Skeletal muscle satellite cell (primary cell): ENCODE measurements at regions not wholly inside any gene's neighbourhood (a gene's known extent, or its start where the extent isn't known, plus 50 kb on each side); places are given as distances from the start of the nearest gene placed in this dataset.

Experiments used
- H3K27me3 ChIP-seq: 2 replicates; pipeline ENCODE4 v1.7.0; 2013; ENCODE audit warnings: low read length; ENCODE audit not compliant: control insufficient read depth, insufficient read depth
- H3K36me3 ChIP-seq: 2 replicates; pipeline ENCODE4 v1.7.0; 2013; ENCODE audit warnings: mild to moderate bottlenecking, control low read depth, low read length; ENCODE audit not compliant: insufficient read depth
- H3K4me1 ChIP-seq: 2 replicates; pipeline ENCODE4 v1.7.0; 2013; ENCODE audit warnings: low read length; ENCODE audit not compliant: control insufficient read depth, insufficient read depth
- H3K4me2 ChIP-seq: 2 replicates; pipeline ENCODE4 v1.7.0; 2013; ENCODE audit warnings: mild to moderate bottlenecking, low read length
- H3K4me3 ChIP-seq: 2 replicates; pipeline ENCODE4 v1.7.0; 2013; ENCODE audit warnings: low read length
- H3K9ac ChIP-seq: 2 replicates; pipeline ENCODE4 v1.7.0; 2013; ENCODE audit warnings: mild to moderate bottlenecking, low read depth, low read length, moderate library complexity
- H3K9me3 ChIP-seq: replicated peaks from 2 replicates; pipeline ENCODE4 v1.7.0; 2013; ENCODE audit warnings: mild to moderate bottlenecking, control low read depth, low read length

DNA sequence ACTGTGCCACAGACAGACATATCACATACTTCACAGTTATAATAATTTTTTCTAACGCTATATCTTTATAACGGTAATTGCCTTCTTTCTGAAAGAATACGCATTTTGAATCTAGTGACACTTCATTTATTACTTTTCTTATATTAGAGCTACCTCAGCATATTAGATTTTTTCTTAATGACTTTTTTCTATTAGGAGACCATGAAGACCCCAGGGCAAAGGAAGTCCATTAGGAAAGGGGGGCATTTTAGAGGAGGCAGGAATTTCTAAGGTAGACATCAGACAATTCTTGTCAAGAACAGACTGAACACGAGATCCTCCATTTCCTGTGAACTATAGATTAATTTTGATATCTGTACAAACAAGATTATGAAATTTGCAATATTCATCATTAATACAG lies 90.5 kb upstream of the NSMCE3 start:
- H3K27me3 ChIP-seq = no peaks in the 10 kb centered on the region
- no peaks in the 10 kb centered on the region for H3K4me1 ChIP-seq

GRCh38 chr15:29356786-29357185 lies 87.2 kb upstream of the NSMCE3 start:
- Histone ChIP-seq H3K36me3 (no peaks in the 10 kb centered on the region), H3K4me2 (no peak overlapping the region), H3K4me3 (no peak overlapping the region), H3K9ac (no peak overlapping the region), H3K4me1 (no peaks in the 10 kb centered on the region), H3K9me3 (no peaks in the 10 kb centered on the region), H3K27me3 (no peaks in the 10 kb centered on the region)

More for the DNA sequence above, 90.5 kb upstream of the NSMCE3 start:
- Histone ChIP-seq H3K4me2 (no peak overlapping the region), H3K36me3 (no peaks in the 10 kb centered on the region), H3K9me3 (no peaks in the 10 kb centered on the region), H3K4me3 (no peak overlapping the region), H3K9ac (no peak overlapping the region)

GRCh38 chr15:29355477-29355876 lies 85.9 kb upstream of the NSMCE3 start:
- Histone ChIP-seq H3K4me1 (no peaks in the 10 kb centered on the region), H3K9ac (no peak overlapping the region), H3K27me3 (no peaks in the 10 kb centered on the region), H3K4me3 (no peak overlapping the region), H3K9me3 (no peaks in the 10 kb centered on the region), H3K4me2 (no peak overlapping the region), H3K36me3 (no peaks in the 10 kb centered on the region)

DNA sequence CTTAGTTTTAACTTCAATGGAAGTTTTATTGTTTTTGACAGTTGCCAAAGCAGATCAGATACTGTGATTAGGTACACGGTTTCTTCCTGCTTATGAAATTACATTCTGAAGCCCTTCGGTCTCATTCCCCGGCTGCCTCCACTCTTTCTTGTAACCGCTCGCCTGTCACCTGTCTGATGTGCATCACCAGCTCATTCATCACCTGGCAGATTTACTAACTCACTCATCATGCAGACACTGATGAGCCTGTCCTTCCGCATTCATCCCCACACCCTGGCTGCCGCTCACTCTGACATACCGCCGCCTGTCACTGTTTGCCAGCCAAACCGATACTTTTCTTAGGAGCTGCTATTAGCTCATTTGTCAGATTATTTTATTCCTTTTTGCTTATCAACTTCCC lies 82.8 kb upstream of the NSMCE3 start:
- Histone ChIP-seq H3K27me3 (peaks cover 6% of the 10 kb centered on the region), H3K9me3 (no peaks in the 10 kb centered on the region), H3K4me3 (no peak overlapping the region), H3K36me3 (no peaks in the 10 kb centered on the region), H3K9ac (no peak overlapping the region), H3K4me2 (no peak overlapping the region), H3K4me1 (no peaks in the 10 kb centered on the region)

GRCh38 chr15:29349196-29349595 lies 79.6 kb upstream of the NSMCE3 start:
- H3K4me1 ChIP-seq = no peaks in the 10 kb centered on the region
- no peaks in the 10 kb centered on the region for H3K9me3 ChIP-seq
- H3K9ac ChIP-seq = no peak overlapping the region
- no peak overlapping the region for H3K4me3 ChIP-seq
- H3K36me3 ChIP-seq = no peaks in the 10 kb centered on the region
- H3K4me2 ChIP-seq = no peak overlapping the region
- H3K27me3 ChIP-seq = peaks cover 6% of the 10 kb centered on the region

DNA sequence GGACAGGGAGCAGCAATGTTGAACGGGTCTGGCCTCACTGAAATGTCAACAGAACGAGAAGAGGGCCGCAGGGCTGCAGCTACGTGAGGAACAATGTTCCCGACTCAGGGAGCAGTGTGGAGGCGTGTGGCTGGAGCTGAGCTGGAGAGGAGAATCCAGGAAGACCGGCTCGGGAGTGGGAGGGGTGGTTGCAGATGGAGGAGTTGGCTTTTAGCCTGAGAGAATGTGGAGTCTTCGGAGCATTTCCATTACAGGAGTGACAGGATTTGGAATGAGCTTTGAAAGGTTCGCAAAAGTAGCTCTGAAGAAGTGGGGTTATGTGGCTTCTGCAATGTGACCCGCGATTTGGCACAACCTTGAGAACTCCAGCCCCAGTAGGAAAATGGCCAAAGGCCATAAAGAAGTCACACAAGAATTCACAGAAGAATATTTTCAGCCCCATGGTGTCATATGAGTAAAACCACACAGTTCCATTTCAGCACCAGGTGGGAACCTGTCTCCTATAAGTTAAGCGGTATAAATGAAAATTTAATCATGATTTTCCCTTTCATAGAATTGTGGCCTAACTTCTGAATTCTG lies 78.8 kb upstream of the NSMCE3 start:
- Histone ChIP-seq H3K9me3 (no peaks in the 10 kb centered on the region), H3K4me2 (no peak overlapping the region), H3K27me3 (peaks cover 6% of the 10 kb centered on the region), H3K36me3 (no peaks in the 10 kb centered on the region), H3K4me3 (no peak overlapping the region), H3K9ac (no peak overlapping the region), H3K4me1 (no peaks in the 10 kb centered on the region)

- H3K36me3 ChIP-seq = no peaks in the 10 kb centered on the region
- H3K4me3 ChIP-seq = no peak overlapping the region
- H3K27me3 ChIP-seq = peaks cover 6% of the 10 kb centered on the region
- no peaks in the 10 kb centered on the region for H3K9me3 ChIP-seq
- H3K4me1 ChIP-seq = no peaks in the 10 kb centered on the region
- H3K4me2 ChIP-seq = no peak overlapping the region
- H3K9ac ChIP-seq = no peak overlapping the region
These were observed 77.4 kb upstream of the NSMCE3 start for GRCh38 chr15:29346998-29347397.

GRCh38 chr15:29345549-29346525 lies 76.2 kb upstream of the NSMCE3 start:
- Histone ChIP-seq H3K4me3 (no peak overlapping the region), H3K9me3 (no peaks in the 10 kb centered on the region), H3K9ac (no peak overlapping the region), H3K4me1 (no peaks in the 10 kb centered on the region), H3K36me3 (no peaks in the 10 kb centered on the region), H3K4me2 (no peak overlapping the region), H3K27me3 (peaks cover 6% of the 10 kb centered on the region)

DNA sequence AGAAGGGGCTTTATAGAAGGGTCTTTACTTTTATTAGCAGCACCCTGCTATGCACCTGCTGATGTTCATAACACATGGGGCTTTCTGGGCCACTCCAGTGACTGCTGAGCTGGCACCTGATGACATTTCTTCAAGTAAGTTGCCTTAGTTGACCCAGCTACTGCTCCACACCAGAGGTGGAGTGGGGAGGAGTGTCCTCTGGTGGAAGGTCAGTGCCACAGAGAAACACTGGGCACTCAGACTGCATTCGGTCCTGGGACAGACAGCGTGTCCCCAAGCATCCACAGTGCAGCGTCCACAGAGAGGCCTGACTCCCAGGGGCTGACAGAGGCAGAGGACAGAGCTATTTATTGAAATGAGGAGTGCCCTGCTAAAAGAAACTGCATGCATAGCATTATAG lies 74.9 kb upstream of the NSMCE3 start:
- Histone ChIP-seq H3K27me3 (peaks cover 6% of the 10 kb centered on the region), H3K9me3 (no peaks in the 10 kb centered on the region), H3K36me3 (no peaks in the 10 kb centered on the region), H3K4me1 (no peaks in the 10 kb centered on the region), H3K9ac (no peak overlapping the region), H3K4me2 (no peak overlapping the region), H3K4me3 (no peak overlapping the region)

GRCh38 chr15:29343229-29343628 lies 73.6 kb upstream of the NSMCE3 start:
- H3K36me3 ChIP-seq = no peaks in the 10 kb centered on the region
- no peaks in the 10 kb centered on the region for H3K27me3 ChIP-seq
- H3K9me3 ChIP-seq = no peaks in the 10 kb centered on the region
- H3K9ac ChIP-seq = no peak overlapping the region
- no peak overlapping the region for H3K4me2 ChIP-seq
- no peaks in the 10 kb centered on the region for H3K4me1 ChIP-seq
- no peak overlapping the region for H3K4me3 ChIP-seq

DNA sequence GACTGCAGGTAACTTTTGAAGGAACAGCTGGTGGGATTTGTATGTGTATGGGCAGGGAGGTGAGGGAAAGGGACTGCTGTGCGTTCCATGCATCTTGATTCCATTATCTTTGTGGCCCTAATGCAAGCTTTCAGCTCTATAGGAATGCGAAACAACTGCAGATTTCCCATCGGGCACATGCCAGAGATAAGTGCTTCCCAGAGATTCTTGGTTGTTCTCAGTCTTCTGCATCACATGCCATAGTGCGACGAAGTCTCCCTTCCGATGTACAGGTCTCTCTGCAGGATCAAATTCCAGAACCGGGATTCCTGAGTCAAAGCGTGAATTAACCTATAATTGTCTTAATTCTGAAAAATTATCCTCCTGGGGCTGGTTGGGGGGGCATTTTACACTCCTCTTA lies 72.6 kb upstream of the NSMCE3 start:
- H3K4me2 ChIP-seq = no peak overlapping the region

More for the DNA sequence above, 72.6 kb upstream of the NSMCE3 start:
- no peaks in the 10 kb centered on the region for H3K4me1 ChIP-seq
- no peaks in the 10 kb centered on the region for H3K36me3 ChIP-seq
- H3K9ac ChIP-seq = no peak overlapping the region
- H3K4me3 ChIP-seq = no peak overlapping the region
- no peaks in the 10 kb centered on the region for H3K27me3 ChIP-seq
- H3K9me3 ChIP-seq = no peaks in the 10 kb centered on the region
